ENCODE measurements at regions not wholly inside any gene's neighbourhood (a gene's known extent, or its start where the extent isn't known, plus 50 kb on each side); places are given as distances from the start of the nearest gene placed in this dataset.

DNA sequence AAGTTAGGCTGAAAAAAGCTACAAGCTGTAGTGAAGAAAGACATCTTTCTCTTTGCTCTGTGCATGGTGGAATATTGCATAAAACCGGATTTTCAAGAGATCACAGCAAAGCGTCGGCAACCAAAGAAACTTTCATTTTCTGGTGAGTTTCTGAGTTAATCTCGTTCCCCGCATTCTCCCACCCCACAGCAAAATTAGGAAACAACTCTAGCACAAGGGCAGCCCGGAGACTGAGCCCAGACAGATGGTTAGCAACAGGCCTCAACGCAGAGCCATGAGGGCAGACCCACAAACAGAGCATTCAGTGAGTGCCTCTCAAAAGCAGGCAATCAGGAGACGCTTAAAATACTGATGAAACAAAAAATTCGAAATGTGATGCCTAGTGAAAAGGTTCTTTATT, 396.1 kb upstream of the KLF6 start:
- Histone ChIP-seq H3K4me3 (replicated peaks in 1 of 3) (no peak overlapping the region), H3K36me3 (no peaks in the 10 kb centered on the region), H3K9me3 (no peaks in the 10 kb centered on the region), H3K27ac (no peak overlapping the region), H3K27me3 (no peaks in the 10 kb centered on the region), H3K4me1 (no peaks in the 10 kb centered on the region)
- intact Hi-C loops (cut with DNase I): no loop called here
- 86 to 88% methylated on average over 9 of the region's 9 CpGs for WGBS, 2 donors
- TF ChIP-seq POLR2A (IDR thresholded peaks at IDR 0.05): no peak
- TF ChIP-seq, protein P1, sequence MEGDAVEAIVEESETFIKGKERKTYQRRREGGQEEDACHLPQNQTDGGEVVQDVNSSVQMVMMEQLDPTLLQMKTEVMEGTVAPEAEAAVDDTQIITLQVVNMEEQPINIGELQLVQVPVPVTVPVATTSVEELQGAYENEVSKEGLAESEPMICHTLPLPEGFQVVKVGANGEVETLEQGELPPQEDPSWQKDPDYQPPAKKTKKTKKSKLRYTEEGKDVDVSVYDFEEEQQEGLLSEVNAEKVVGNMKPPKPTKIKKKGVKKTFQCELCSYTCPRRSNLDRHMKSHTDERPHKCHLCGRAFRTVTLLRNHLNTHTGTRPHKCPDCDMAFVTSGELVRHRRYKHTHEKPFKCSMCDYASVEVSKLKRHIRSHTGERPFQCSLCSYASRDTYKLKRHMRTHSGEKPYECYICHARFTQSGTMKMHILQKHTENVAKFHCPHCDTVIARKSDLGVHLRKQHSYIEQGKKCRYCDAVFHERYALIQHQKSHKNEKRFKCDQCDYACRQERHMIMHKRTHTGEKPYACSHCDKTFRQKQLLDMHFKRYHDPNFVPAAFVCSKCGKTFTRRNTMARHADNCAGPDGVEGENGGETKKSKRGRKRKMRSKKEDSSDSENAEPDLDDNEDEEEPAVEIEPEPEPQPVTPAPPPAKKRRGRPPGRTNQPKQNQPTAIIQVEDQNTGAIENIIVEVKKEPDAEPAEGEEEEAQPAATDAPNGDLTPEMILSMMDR (IDR thresholded peaks at IDR 0.05): no peak
- no peak for DNase-seq

DNA sequence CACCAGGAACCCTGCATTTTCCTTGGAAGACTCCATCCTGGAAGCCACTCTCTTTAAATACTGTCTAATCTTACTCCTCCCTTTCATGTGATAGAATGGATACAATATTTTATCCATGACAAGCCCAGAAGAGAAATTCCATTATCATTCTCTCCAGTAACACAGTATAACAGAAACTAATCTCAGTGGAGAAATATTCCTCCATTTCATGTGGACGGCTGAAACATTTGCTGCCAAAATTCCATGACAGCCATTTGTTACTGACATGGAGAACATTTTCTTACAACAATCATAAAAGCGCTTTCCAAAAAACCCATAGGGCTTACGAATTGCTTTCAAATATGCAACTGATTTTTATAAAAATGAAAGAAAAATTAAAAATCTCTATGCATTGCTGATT, 392.8 kb upstream of the KLF6 start:
- Histone ChIP-seq H3K9me3 (no peaks in the 10 kb centered on the region), H3K4me3 (replicated peaks in 1 of 3) (no peak overlapping the region), H3K36me3 (no peaks in the 10 kb centered on the region), H3K27me3 (no peaks in the 10 kb centered on the region), H3K27ac (no peak overlapping the region), H3K4me1 (no peaks in the 10 kb centered on the region)
- TF ChIP-seq, protein P1 (IDR thresholded peaks at IDR 0.05): no peak
- no peak for TF ChIP-seq POLR2A (IDR thresholded peaks at IDR 0.05)
- 79 to 86% methylated on average over 3 of the region's 3 CpGs for WGBS, 2 donors
- no peak for DNase-seq
- intact Hi-C loops (cut with DNase I): no loop called here

DNA sequence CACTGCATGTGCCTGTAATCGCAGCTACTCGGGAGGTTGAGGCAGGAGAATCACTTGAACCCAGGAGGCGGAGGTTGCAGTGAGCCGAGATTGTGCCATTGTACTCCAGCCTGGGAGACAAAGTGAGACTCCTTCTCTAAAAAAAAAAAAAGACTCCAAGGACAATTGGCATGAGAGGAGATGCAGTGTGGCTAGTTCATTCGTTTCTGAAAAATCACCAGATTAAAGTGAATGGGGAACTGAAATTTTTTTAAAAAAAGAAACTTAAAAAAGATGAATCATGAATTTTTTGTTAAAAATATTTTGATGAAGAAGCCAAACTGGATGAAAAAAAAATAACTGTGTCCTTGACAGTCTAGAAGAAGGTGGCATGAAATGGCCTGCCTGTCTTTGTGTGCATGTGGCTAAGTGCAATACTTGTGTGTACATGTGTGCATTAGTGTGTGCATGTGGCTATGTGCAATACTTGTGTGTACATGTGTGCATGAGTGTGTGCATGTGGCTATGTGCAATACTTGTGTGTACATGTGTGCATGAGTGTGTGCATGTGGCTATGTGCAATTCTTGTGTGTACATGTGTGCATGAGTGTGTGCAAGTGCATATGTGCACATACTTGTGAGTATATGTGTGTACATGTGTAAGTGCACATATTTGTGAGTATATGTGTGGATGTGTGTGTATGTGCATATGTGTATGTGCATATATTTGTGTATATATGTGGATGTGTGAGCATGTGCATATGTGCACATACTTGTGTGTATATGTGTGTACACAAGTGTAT, 391.7 kb upstream of the KLF6 start:
- Histone ChIP-seq H3K27me3 (no peaks in the 10 kb centered on the region), H3K4me1 (no peaks in the 10 kb centered on the region), H3K27ac (no peak overlapping the region), H3K9me3 (no peaks in the 10 kb centered on the region), H3K4me3 (replicated peaks in 1 of 3) (no peak overlapping the region), H3K36me3 (no peaks in the 10 kb centered on the region)
- intact Hi-C loops (cut with DNase I): no loop called here
- 72 to 78% methylated on average over 5 of the region's 5 CpGs for WGBS, 2 donors
- DNase-seq: no peak
- TF ChIP-seq POLR2A (IDR thresholded peaks at IDR 0.05): no peak
- TF ChIP-seq, protein P1 (IDR thresholded peaks at IDR 0.05): no peak

DNA sequence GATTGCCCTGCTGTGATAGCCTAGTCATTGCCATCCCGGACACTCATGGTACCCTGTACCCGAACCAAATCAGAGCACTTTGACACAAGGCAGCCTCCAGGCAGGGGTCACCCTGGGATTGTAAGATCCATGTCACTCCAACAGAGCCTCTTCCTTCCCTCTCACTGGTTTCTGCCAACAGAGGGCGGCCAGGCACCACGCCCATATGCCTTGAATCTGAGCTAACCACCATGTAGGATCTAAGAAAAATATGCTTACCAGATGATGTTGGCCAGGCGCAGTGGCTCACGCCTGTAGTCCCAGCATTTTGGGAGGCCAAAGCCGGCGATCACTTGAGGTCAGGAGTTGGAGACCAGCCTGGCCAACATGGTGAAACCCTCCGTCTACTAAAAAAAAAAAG, 389.2 kb upstream of the KLF6 start:
- no peak overlapping the region for H3K4me3 ChIP-seq (replicated peaks in 1 of 3)
- no peaks in the 10 kb centered on the region for H3K9me3 ChIP-seq
- no peak for DNase-seq
- H3K36me3 ChIP-seq: no peaks in the 10 kb centered on the region
- no peaks in the 10 kb centered on the region for H3K4me1 ChIP-seq
- intact Hi-C loops (cut with DNase I): no loop called here
- H3K27ac ChIP-seq: no peak overlapping the region
- TF ChIP-seq, protein P1 (IDR thresholded peaks at IDR 0.05): no peak
- TF ChIP-seq POLR2A (IDR thresholded peaks at IDR 0.05): no peak
- H3K27me3 ChIP-seq: no peaks in the 10 kb centered on the region
- 94 to 96% methylated on average over 9 of the region's 9 CpGs for WGBS, 2 donors

DNA sequence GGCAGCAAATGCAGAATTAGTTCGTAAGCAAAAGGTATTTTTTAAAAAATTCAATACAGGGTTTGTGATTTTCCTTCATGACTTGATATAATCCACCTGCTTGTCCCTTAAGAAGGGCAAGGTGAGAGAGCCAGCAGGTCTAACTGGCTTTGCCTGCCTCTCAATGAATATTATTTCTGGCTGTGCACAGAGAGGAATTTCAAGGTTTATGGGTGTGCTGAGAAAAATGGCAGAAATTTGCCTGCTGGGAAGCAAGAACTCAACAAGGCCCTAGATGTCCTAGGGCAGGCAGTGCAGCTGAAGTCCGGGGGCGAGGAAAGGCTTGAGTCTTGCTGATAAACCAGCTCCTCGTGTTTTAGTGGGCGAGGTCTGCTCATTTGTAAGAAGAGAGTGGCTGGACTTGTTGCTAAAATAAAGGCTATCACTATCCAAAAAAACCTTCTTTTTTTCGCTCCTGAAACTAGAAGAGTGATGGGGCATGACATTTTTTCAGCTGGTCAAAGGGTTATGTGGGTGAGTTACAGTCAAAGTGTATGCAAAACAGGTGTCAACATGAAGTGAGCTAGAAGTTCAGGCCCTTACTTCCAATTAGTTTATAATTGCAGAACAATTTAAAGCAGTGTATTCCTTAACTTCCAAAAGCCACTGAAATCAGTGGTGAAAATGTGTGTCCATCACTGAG, 385.8 kb upstream of the KLF6 start:
- H3K4me1 ChIP-seq: no peaks in the 10 kb centered on the region
- WGBS, 2 donors: 76 to 82% methylated on average over 6 of the region's 6 CpGs
- no peaks in the 10 kb centered on the region for H3K36me3 ChIP-seq
- no peak overlapping the region for H3K4me3 ChIP-seq (replicated peaks in 1 of 3)
- no peak for DNase-seq
- H3K27me3 ChIP-seq: no peaks in the 10 kb centered on the region
- no peak for TF ChIP-seq POLR2A (IDR thresholded peaks at IDR 0.05)
- TF ChIP-seq, protein P1 (IDR thresholded peaks at IDR 0.05): no peak
- no peaks in the 10 kb centered on the region for H3K9me3 ChIP-seq
- intact Hi-C loops (cut with DNase I): no loop called here
- no peak overlapping the region for H3K27ac ChIP-seq

Data from thyroid gland (tissue), 4 donors.